B cell (primary cell): ENCODE measurements at regions not wholly inside any gene's neighbourhood (a gene's known extent, or its start where the extent isn't known, plus 50 kb on each side); places are given as distances from the start of the nearest gene placed in this dataset.
"Not testable (repeated sequence)": the region's sequence is repeated elsewhere in the genome, so short reads cannot be mapped to it uniquely, and the experiment has no call there.

ENCODE experiments used
- CTCF ChIP-seq: fragments of 200-600 bp; IDR thresholded peaks from one replicate; pipeline ENCODE4 v1.8.0; 2022; ENCODE audit warnings: antibody characterized with exemption, mild to moderate bottlenecking
- EZH2 ChIP-seq: IDR thresholded peaks from 2 replicates; pipeline ENCODE4 v1.6.1; 2012; ENCODE audit warnings: borderline replicate concordance, low read depth, mild to moderate bottlenecking, moderate library complexity, low read length; ENCODE audit not compliant: insufficient read depth, poor library complexity, severe bottlenecking

GRCh38 chr20:29778033-29778432 is 1479.4 kb upstream of the DEFB115 start:
- TF ChIP-seq CTCF, EZH2: not testable (repeated sequence)
